ENCODE measurements at regions not wholly inside any gene's neighbourhood (a gene's known extent, or its start where the extent isn't known, plus 50 kb on each side); places are given as distances from the start of the nearest gene placed in this dataset.

- Histone ChIP-seq H3K36me3 (ENCODE audit: insufficient read depth, low read length) (no peaks in the 10 kb centered on the region), H4K20me1 (ENCODE audit: insufficient read depth, low read length, poor library complexity, severe bottlenecking) (no peaks in the 10 kb centered on the region), H2AFZ (ENCODE audit: low read length) (no peak overlapping the region), H3K9me2 (replicated peaks; ENCODE audit: low read depth, low read length) (no peaks in the 10 kb centered on the region), H3F3A (ENCODE audit: low read depth) (no peaks in the 10 kb centered on the region), H3K79me2 (ENCODE audit: insufficient read depth, low read length) (no peaks in the 10 kb centered on the region), H3K4me1 (ENCODE audit: insufficient read depth, low read length, poor library complexity, severe bottlenecking) (peaks cover 10% of the 10 kb centered on the region), H3K4me3 (ENCODE audit: low read length, poor library complexity, severe bottlenecking) (no peak overlapping the region), H3K4me2 (ENCODE audit: low read depth, low read length, poor library complexity, severe bottlenecking) (no peak overlapping the region), H3K27me3 (ENCODE audit: insufficient read depth, low read length, poor library complexity, severe bottlenecking) (no peaks in the 10 kb centered on the region), H3K9me3 (ENCODE audit: insufficient read depth, low read depth, low read length) (peaks cover 5% of the 10 kb centered on the region; the same call in 1 of the 2 replicates), H3K9ac (ENCODE audit: low read depth, low read length, poor library complexity, severe bottlenecking) (no peak overlapping the region)
- TF ChIP-seq CTCF (conservative IDR thresholded peaks at IDR 0.05; ENCODE audit: low read length) (no peak), EZH2phosphoT487 (IDR thresholded peaks at IDR 0.05; ENCODE audit: borderline replicate concordance) (no peak)
These were observed 233.7 kb upstream of the CNTN6 start for GRCh38 chr3:859135-859534.

DNA sequence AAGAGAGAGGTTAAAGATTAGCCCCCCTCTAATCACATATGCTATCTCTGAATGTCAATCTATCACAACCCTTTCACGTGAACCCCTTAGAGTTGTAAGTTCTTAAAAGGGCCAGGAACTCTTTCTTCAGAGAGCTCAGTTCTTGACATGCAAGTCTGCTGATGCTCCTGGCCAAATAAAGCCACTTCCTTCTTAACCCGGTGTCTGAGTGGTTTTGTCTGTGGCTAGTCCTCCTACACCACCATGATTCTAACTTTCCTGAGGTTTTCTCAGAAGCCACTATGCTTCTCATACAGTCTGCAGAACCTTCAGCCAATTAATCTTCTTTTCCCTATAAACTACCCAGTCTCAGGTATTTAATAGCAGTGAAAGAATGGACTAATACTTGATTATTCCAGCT lies 231.1 kb upstream of the CNTN6 start:
- TF ChIP-seq EZH2phosphoT487 (IDR thresholded peaks at IDR 0.05; ENCODE audit: borderline replicate concordance) (no peak), CTCF (conservative IDR thresholded peaks at IDR 0.05; ENCODE audit: low read length) (no peak)

GRCh38 chr3:869269-869668 lies 223.6 kb upstream of the CNTN6 start:
- Histone ChIP-seq H3F3A (ENCODE audit: low read depth) (0 out of 2 replicates have a peak, but pooled peaks cover 4% of the 10 kb centered on the region), H3K9me2 (replicated peaks; ENCODE audit: low read depth, low read length) (no peaks in the 10 kb centered on the region), H3K4me1 (ENCODE audit: insufficient read depth, low read length, poor library complexity, severe bottlenecking) (peaks cover 14% of the 10 kb centered on the region), H4K20me1 (ENCODE audit: insufficient read depth, low read length, poor library complexity, severe bottlenecking) (no peaks in the 10 kb centered on the region), H3K4me2 (ENCODE audit: low read depth, low read length, poor library complexity, severe bottlenecking) (no peak overlapping the region), H3K9ac (ENCODE audit: low read depth, low read length, poor library complexity, severe bottlenecking) (no peak overlapping the region), H3K9me3 (ENCODE audit: insufficient read depth, low read depth, low read length) (no peaks in the 10 kb centered on the region), H3K4me3 (ENCODE audit: low read length, poor library complexity, severe bottlenecking) (no peak overlapping the region), H3K27me3 (ENCODE audit: insufficient read depth, low read length, poor library complexity, severe bottlenecking) (no peaks in the 10 kb centered on the region), H3K79me2 (ENCODE audit: insufficient read depth, low read length) (no peaks in the 10 kb centered on the region), H2AFZ (ENCODE audit: low read length) (no peak overlapping the region; the same call in 1 of the 2 replicates), H3K36me3 (ENCODE audit: insufficient read depth, low read length) (no peaks in the 10 kb centered on the region)
- TF ChIP-seq CTCF (conservative IDR thresholded peaks at IDR 0.05; ENCODE audit: low read length) = no peak
- TF ChIP-seq EZH2phosphoT487 (IDR thresholded peaks at IDR 0.05; ENCODE audit: borderline replicate concordance) = no peak

More for the DNA sequence above, 231.1 kb upstream of the CNTN6 start:
- H2AFZ ChIP-seq (ENCODE audit: low read length) = no peak overlapping the region
- H4K20me1 ChIP-seq (ENCODE audit: insufficient read depth, low read length, poor library complexity, severe bottlenecking) = no peaks in the 10 kb centered on the region
- peak overlapping the region; percentile 22 for H3K4me2 ChIP-seq (ENCODE audit: low read depth, low read length, poor library complexity, severe bottlenecking)
- H3K36me3 ChIP-seq (ENCODE audit: insufficient read depth, low read length) = no peaks in the 10 kb centered on the region
- peaks cover 5% of the 10 kb centered on the region; the same call in 1 of the 2 replicates for H3K9me3 ChIP-seq (ENCODE audit: insufficient read depth, low read depth, low read length)
- no peak overlapping the region for H3K4me3 ChIP-seq (ENCODE audit: low read length, poor library complexity, severe bottlenecking)
- H3K27me3 ChIP-seq (ENCODE audit: insufficient read depth, low read length, poor library complexity, severe bottlenecking) = no peaks in the 10 kb centered on the region
- peaks cover 10% of the 10 kb centered on the region for H3K4me1 ChIP-seq (ENCODE audit: insufficient read depth, low read length, poor library complexity, severe bottlenecking)
- no peak overlapping the region for H3K9ac ChIP-seq (ENCODE audit: low read depth, low read length, poor library complexity, severe bottlenecking)
- no peaks in the 10 kb centered on the region for H3F3A ChIP-seq (ENCODE audit: low read depth)
- no peaks in the 10 kb centered on the region for H3K79me2 ChIP-seq (ENCODE audit: insufficient read depth, low read length)
- H3K9me2 ChIP-seq (replicated peaks; ENCODE audit: low read depth, low read length) = no peaks in the 10 kb centered on the region

Measured in Loucy (cell line).